Endodermal cell (in vitro differentiated cells): ENCODE measurements at regions not wholly inside any gene's neighbourhood (a gene's known extent, or its start where the extent isn't known, plus 50 kb on each side); places are given as distances from the start of the nearest gene placed in this dataset.

ENCODE experiments used
- DNase-seq: peaks from one replicate; pipeline ENCODE4 v3.0.0-alpha.2; 2017
- H3K27ac ChIP-seq: 2 replicates; pipeline ENCODE4 v1.5.1; 2013; ENCODE audit warnings: mild to moderate bottlenecking, low read depth, low read length, moderate library complexity
- H3K27me3 ChIP-seq: 2 replicates; pipeline ENCODE4 v1.6.1; 2013; ENCODE audit warnings: mild to moderate bottlenecking, low read length, moderate library complexity; ENCODE audit not compliant: insufficient read depth, control insufficient read depth, poor library complexity, severe bottlenecking
- H3K36me3 ChIP-seq: 2 replicates; pipeline ENCODE4 v1.7.0; 2013; ENCODE audit warnings: mild to moderate bottlenecking, low read length, moderate library complexity; ENCODE audit not compliant: control insufficient read depth, insufficient read depth
- H3K4me1 ChIP-seq: one replicate; pipeline ENCODE4 v1.7.0; 2013; ENCODE audit warnings: low read length; ENCODE audit not compliant: control insufficient read depth, insufficient read depth
- H3K4me3 ChIP-seq: 2 replicates; pipeline ENCODE4 v1.5.1; 2013; ENCODE audit warnings: mild to moderate bottlenecking, low read length, moderate library complexity
- H3K9ac ChIP-seq: 2 replicates; pipeline ENCODE4 v1.6.1; 2013; ENCODE audit warnings: mild to moderate bottlenecking, low read length, moderate library complexity; ENCODE audit not compliant: poor library complexity, severe bottlenecking; ENCODE audit errors: extremely low read depth
- H3K9me3 ChIP-seq: 2 replicates; pipeline ENCODE4 v1.6.1; 2013; ENCODE audit warnings: mild to moderate bottlenecking, low read length, moderate library complexity; ENCODE audit not compliant: control insufficient read depth
- H3K27ac Mint-ChIP-seq: 2 replicates; pipeline ENCODE4 v1.8.0; 2020; ENCODE audit warnings: mixed read lengths
- H3K27me3 Mint-ChIP-seq: 2 replicates; pipeline ENCODE4 v1.8.0; 2021; ENCODE audit warnings: mild to moderate bottlenecking, mixed read lengths; ENCODE audit not compliant: insufficient read depth
- H3K36me3 Mint-ChIP-seq: 2 replicates; pipeline ENCODE4 v1.8.0; 2020; ENCODE audit warnings: low read depth, mixed read lengths
- H3K4me1 Mint-ChIP-seq: 2 replicates; pipeline ENCODE4 v1.8.0; 2020; ENCODE audit warnings: mixed read lengths
- H3K4me3 Mint-ChIP-seq: 2 replicates; pipeline ENCODE4 v1.8.0; 2020; ENCODE audit warnings: mild to moderate bottlenecking, moderate library complexity, mixed read lengths
- H3K9me3 Mint-ChIP-seq: 2 replicates; pipeline ENCODE4 v1.8.0; 2020; ENCODE audit warnings: mild to moderate bottlenecking, mixed read lengths
- CTCF ChIP-seq: fragments of 200-600 bp; sonication (generic); conservative IDR thresholded peaks from 2 replicates; pipeline ENCODE4 v1.5.0; 2021; ENCODE audit warnings: antibody characterized with exemption, mild to moderate bottlenecking
- WGBS, 2 experiments: methylation state at CpG; one replicate each; pipeline versions ENCODE4 v1.1.5 to v1.1.7; 2013; ENCODE audit warnings: missing lambda C conversion rate in 2 of 2, mixed read lengths in 1 of 2; ENCODE audit not compliant: insufficient coverage in 1 of 2, insufficient read length in 1 of 2; 5-methylcytosine and 5-hydroxymethylcytosine counted together

GRCh38 chr14:34103176-34103575, 152.3 kb upstream of the EGLN3 start:
- no peak overlapping the region for H3K9ac ChIP-seq
- H3K4me3 ChIP-seq: peak overlapping the region; percentile 13
- Mint-ChIP-seq H3K27ac (no peak overlapping the region), H3K4me3 (no peak overlapping the region), H3K27me3 (peaks cover 20% of the 10 kb centered on the region), H3K4me1 (peaks cover 22% of the 10 kb centered on the region), H3K9me3 (no peaks in the 10 kb centered on the region), H3K36me3 (no peaks in the 10 kb centered on the region)
- WGBS, 2 experiments: 56 to 67% methylated on average over 3 to 4 of the region's 4 CpGs
- DNase-seq: no peak
- H3K4me1 ChIP-seq: peaks cover 19% of the 10 kb centered on the region
- H3K36me3 ChIP-seq: no peaks in the 10 kb centered on the region
- H3K27me3 ChIP-seq: peaks cover 8% of the 10 kb centered on the region
- no peaks in the 10 kb centered on the region for H3K9me3 ChIP-seq
- no peak overlapping the region for H3K27ac ChIP-seq
- no peak for TF ChIP-seq CTCF

GRCh38 chr14:34099635-34100034, 148.8 kb upstream of the EGLN3 start:
- WGBS, 2 experiments: 84 to 100% methylated on average over 3 to 5 of the region's 5 CpGs

GRCh38 chr14:34098985-34099349, 148.1 kb upstream of the EGLN3 start:
- Histone ChIP-seq H3K36me3 (no peaks in the 10 kb centered on the region), H3K4me1 (peaks cover 25% of the 10 kb centered on the region), H3K9me3 (no peaks in the 10 kb centered on the region), H3K4me3 (no peak overlapping the region), H3K27ac (no peak overlapping the region), H3K27me3 (no peaks in the 10 kb centered on the region), H3K9ac (no peak overlapping the region)
- H3K27ac Mint-ChIP-seq: no peak overlapping the region
- H3K27me3 Mint-ChIP-seq: peaks cover 14% of the 10 kb centered on the region
- TF ChIP-seq CTCF: no peak
- no peak for DNase-seq
- H3K9me3 Mint-ChIP-seq: no peaks in the 10 kb centered on the region
- no peak overlapping the region for H3K4me3 Mint-ChIP-seq
- peaks cover 37% of the 10 kb centered on the region for H3K4me1 Mint-ChIP-seq
- H3K36me3 Mint-ChIP-seq: no peaks in the 10 kb centered on the region

More at GRCh38 chr14:34099635-34100034, 148.8 kb upstream of the EGLN3 start:
- Histone ChIP-seq H3K4me1 (peaks cover 25% of the 10 kb centered on the region), H3K36me3 (no peaks in the 10 kb centered on the region), H3K27me3 (no peaks in the 10 kb centered on the region), H3K9me3 (no peaks in the 10 kb centered on the region), H3K27ac (no peak overlapping the region), H3K9ac (no peak overlapping the region), H3K4me3 (no peak overlapping the region)
- Mint-ChIP-seq H3K36me3 (no peaks in the 10 kb centered on the region), H3K4me1 (peaks cover 33% of the 10 kb centered on the region), H3K9me3 (no peaks in the 10 kb centered on the region), H3K27ac (no peak overlapping the region), H3K27me3 (peaks cover 18% of the 10 kb centered on the region), H3K4me3 (no peak overlapping the region)
- no peak for DNase-seq
- no peak for TF ChIP-seq CTCF
